ENCODE measurements at regions not wholly inside any gene's neighbourhood (a gene's known extent, or its start where the extent isn't known, plus 50 kb on each side); places are given as distances from the start of the nearest gene placed in this dataset.
"Not testable (repeated sequence)": the region's sequence is repeated elsewhere in the genome, so short reads cannot be mapped to it uniquely, and the experiment has no call there.

DNA sequence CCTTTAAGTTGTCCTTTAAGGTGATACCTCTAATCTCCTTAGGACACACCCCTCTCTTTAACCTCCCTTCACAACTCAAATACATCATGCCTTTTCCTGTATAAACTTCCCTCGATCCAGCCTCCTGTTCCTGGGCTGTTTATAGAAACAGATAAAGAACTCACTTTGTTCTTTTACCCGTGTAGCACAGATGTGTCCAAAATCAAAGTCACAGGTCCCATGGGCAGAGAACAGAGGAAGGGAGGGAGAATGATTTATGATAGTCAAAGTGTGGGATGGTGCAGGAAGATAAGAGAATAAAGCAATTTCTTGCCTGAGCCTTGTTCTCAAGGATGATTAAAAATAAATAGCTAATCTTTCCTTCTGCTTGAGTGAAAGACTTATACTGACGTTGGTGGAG is 50.3 kb upstream of the CABCOCO1 start:
- no peak for DNase-seq (ENCODE audit: low spot score)

DNA sequence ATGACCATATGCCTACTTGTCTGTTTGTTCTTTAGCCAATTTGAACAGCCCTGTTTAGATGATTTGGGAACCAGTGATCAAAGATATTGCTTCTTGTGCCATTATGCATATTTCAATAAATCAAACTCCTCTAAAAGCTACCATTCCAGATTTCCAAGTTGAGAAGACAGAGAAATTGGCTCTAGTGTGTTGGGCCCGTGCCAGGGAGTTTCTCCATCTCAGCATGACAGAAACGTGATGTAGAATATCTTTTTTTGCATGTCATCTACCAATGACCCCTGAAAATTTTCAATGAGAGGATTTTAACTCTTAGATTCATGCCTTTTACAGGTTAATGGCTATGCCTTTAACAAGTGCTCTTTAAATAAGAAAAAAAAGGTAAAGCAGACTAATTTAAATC is 50.7 kb upstream of the CABCOCO1 start:
- DNase-seq (ENCODE audit: low spot score) = no peak

DNA sequence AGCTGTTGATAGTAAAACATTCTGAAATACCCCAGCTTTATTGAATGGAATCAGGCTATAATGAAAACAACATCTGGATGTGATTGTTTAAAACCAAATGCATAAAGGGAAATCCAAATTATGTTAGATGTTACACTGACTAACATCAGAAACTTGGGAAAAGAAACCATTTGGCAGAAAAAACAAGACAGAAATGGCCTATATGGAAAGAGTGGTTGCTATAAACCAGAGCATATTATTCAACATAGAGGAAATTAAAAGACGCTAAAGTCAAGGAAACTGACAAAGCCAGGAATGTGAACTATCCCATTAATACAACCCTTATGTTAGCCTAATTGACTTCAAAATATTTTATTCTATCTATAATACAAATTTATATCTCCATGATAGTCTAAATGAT is 53.0 kb upstream of the CABCOCO1 start:
- DNase-seq (ENCODE audit: low spot score) = no peak

DNA sequence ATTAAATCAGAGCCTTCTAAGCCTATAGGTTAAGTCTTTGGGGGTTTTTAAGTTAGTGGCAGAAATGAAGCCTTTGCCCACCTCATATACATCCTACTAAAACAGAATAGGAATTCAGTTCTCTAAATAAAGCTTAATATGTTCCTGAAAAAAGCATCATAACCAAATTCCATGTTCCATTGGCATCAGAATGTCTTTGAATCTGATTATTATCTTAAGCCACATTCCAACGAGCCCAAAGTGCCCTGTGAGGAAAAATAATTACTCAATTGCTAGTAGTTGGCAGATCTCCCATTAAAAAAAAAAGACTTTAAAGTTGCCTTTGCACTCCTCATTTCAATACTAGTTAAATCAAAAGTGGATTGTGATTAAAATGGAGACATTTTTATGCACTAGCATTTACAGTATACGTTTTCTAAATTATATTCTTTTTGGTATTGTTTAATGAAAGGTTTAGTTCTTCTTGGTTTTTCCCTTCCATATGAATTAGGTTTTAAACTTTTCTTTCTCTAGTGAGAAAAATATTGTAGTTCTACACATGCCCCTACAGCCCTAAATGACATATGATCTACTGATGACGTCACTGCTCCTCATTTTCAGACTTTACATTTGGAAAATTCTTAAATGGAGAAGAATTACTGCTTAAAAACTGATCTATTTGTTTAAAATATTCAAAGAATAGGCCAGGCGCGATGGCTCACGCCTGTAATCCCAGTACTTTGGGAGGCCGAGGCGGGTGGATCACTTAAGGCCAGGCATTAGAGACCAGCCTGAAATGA is 54.3 kb upstream of the CABCOCO1 start:
- DNase-seq (ENCODE audit: low spot score) = no peak

DNA sequence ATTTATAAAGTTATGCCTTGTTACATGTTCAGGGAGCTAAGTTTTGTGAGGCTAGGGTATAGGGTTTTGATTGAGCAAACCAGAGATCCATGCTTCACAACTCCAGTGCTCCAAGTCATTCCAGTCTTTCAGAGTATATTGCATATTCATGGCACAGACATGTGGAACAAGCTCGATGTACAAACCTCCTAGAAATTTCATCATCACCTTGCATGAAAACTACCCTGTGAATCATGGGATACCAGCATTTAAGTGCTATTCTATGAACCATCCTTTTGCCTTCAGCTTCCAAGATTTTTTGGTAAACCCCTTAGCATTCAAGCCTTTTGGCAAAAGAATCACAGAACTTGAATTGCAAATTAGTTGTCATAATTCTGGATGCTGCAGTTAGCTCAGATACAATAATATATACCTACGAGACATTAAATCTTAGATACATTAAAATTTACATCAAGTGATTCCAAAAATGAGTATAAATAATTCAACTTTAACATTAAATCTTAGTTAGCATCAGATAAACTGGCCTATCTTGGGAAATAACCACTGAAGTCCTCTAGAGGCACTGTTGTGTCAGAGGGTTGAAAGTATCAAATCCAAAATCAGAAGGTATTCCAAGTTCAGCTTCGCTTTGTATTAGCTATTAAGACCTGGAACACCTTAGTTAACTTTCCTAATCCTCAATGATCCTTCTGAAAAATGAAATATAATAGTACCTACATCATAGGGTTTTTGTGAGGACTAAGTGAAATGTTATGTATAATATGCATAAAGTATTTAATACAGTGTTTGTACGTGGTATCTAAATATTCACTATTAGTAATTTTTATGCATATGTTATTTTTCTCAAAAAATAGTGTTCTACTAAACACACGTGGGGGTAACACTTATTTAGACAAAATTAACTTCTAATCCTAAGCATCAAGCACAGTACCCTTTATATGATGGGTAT is 55.5 kb upstream of the CABCOCO1 start:
- peak; percentile 45 for DNase-seq (ENCODE audit: low spot score)

DNA sequence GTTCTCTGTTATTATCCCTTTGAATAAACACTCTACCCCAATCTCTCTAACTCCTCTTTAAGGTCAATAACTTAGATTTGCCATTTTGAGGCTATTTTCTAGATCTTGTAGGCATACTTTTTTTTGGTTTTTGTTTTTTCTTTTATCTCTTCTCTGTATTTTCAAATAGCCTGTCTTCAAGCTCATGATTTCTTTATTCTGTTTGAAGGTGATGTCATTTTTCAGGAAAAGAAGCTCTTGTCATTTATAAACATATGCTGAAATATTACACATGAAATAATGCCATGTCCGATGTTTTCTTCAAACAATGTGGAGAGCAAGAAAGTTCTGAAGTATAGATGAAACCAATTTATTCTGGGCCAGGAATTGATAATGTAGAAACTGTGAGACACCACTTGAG is 57.5 kb upstream of the CABCOCO1 start:
- no peak for DNase-seq (ENCODE audit: low spot score)

DNA sequence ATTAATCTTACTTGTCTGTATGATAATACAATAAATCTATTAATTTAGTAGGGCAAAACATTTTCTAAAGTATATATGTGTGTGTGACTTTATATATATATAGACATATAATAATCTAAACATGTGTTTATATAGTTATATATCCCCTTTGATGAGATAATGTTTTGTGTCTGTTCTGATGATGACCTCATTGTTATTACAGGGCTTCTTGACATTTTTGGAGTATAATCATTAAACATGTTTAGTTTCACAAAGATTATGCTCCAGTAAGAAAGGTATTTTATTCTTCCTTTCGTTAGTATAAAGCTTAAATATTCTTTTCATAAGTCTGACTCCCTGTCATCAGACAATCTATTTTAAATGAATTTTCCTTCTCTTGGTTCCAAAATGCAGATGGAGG is 62.3 kb upstream of the CABCOCO1 start:
- no peak for DNase-seq (ENCODE audit: low spot score)

DNA sequence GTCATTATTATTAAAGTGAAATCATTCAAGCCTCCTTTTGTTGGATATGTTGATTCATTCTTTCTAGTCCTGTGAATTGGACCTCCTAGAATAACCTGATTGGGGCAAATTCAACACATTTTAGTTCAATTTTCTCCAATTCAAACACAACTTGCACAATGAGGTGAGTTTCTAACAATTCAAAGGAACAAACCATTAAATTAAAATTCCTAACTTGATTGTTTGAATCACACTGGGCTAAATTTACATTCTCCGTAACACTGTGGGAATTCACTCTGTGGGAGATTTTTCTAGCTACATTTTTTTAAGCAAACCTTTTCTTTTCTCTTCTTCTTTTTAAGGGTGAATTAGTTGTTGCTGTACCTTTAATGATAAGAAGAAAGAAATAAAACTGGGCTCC is 68.3 kb upstream of the CABCOCO1 start:
- no peak for DNase-seq (ENCODE audit: low spot score)

DNA sequence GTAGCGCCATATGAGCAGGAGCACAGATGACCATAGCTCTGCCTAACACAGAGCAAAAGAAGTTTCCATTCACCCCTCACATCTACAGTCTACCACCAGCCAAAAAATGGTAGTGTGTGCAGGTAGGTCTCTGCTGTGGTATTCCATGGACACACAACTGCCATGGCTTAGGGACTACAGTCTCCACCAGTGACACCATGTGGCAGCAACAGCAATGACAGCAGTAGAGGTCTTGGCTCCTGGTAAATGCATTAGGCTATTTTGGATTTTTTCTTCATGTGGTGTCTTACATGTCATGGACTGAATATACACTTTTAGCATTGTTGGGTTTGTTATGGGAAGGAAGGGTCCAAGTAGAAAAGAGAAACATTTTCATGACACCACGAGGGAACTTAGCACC is 70.1 kb upstream of the CABCOCO1 start:
- peak; percentile 60 for DNase-seq (ENCODE audit: low spot score)

DNA sequence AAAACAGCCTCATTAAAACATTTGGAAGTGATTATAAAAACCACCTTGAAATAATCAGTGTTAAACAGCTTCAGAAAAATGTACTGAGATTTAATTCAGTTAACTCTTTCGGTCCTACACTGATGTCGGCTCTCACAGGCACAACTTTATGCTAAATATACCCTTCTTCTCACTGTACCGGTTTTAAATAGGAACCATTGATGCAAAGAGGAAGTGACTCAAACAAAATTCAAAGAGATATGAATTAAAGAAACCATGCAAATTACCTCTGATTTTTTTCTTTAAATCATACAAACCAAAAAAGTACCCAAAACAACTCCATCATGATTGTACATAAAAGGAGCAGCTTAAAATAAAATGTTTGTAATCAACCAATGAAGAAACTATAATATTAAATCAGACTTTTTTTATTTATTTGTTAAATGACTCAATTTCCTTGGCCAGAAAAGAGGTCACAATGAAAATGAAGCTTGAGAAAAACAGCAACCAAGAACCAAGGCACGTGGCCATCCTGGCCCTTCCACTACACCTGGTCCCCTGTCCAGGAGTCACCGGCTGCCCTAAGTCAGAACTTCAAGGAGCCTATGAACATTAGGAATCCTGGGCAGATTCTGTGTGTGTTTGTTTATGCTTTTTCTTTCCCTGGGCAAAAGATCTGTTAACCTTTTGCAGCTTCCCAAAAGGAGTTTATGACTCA is 73.0 kb upstream of the CABCOCO1 start:
- no peak for DNase-seq (ENCODE audit: low spot score)

DNA sequence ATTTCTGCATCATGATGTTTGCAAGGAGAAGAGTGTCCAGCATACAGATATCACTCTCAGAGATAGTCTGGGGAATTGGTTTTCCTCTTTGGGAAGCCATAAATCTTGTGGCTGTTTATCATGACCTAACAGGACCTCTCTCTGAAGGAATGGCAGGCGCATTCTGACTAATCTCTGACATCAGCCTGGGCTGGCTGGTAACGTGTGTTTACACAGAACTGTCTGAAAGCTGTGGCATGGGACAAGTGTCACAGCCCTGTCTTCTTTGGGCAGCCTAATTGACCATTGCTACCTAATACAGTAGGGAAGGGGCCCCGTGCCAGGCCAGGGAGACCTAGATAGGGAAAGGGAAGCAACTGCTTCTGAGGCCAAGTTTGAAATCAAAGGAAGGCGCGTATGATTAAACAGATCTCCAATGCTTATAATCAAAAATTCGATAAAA is 73.9 kb upstream of the CABCOCO1 start:
- no peak for DNase-seq (ENCODE audit: low spot score)

DNA sequence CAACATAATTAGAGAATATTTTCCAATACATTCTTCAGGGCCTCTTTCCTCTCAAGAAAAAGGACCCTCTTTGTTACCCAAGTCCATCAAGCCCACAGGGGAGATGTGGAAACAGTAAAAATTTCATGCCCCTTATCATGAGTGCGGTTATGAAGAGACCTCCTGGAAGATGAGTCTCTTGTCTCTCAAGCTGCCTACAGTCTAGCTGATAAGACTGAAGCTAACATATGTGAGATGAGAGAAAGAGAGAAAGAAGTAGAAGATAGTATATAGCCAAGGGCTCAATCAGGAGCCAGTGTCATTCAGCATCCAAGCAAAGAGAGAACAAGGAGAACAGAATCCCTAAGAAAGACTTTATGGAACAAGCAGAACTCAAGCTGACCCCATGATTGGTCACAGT is 75.9 kb upstream of the CABCOCO1 start:
- no peak for DNase-seq (ENCODE audit: low spot score)

DNA sequence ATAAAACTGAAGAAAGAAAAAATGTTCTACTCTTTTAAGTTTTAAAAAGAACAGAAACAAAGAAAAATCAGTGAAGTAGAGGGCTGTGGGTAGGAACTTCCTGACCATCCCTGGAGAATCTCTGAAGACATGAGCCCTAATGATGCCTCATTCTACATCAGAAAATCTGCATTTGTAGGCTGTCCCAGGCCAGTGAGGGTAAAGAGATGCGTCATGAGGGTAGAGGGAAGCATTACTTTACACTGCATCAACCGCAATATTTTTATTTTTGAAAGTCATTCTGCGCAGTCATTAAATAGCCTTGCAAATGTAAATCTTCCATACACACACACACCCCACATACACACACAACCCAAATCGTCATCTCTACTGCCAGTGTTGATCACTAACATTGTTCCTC is 82.1 kb upstream of the CABCOCO1 start:
- DNase-seq (ENCODE audit: low spot score) = no peak

DNA sequence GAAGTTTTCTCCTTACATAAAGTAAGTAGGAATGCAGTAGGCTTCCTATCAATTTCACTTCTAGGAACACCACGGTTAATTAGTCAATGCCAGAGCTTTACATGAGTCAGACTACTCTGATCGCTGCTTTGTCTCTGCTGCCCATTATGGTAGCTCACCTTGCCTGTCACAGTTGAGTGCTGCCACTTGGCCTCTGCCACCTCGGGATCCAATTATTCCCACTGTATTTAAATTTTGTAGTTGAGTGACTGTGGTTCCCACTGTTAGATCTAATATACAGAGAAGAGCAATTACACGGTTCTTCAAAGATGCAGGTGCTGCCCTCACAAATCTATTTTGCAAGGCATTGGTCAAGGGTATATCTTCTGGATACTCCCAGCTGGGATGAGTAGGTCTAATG is 92.5 kb upstream of the CABCOCO1 start:
- not testable (repeated sequence) for DNase-seq (ENCODE audit: low spot score)

DNA sequence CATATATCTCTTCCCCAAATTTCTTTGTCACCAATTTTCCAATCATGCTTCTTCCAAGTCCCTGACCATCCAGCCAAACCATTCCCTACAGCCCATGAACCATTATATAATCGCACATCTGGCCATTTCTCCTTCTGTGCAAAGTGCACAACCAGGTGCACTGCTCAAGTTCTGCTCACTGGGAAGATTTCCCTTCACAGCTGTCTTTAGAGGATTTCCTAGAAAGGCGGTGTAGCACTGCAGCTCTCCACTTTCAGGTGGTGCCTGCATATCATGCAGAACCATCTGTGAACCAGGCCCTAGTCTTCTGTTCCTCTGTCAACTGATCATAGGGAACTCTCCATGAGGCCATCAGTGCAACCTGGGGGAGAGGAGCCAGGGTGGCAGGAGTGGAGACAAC is 95.0 kb upstream of the CABCOCO1 start:
- DNase-seq (ENCODE audit: low spot score) = no peak

DNA sequence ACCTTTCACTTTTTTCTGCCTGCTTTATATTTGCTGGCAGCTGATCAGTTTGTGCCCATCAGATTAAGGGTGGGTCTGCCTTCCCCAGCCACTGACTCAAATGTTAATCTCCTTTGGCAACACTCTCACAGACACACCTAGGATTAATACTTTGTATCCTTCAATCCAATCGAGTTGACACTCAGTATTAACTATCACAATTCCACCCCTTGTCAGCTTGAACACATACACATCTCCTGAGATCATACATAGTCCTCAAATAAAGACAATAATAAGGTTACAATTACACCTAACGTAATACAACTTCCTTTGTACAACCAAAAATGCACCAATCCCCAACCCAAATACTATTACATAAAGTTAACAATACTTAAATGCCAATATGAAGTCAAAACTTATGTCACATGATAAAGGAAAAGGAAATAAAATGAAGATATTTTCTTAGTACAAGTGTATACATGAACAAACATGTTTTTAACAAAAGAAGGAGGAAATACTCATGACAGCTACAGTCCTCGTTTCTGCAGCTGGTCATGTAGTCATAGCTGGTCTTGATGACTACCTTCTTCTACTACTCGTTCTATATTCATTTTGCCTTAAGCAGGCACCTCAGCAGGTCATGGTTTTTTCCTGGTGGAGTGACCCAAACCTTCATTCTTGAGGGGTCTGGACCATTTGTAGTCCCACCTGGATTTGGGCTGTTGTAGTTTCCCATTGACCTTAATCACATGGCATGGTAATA is 96.7 kb upstream of the CABCOCO1 start:
- DNase-seq (ENCODE audit: low spot score) = no peak

DNA sequence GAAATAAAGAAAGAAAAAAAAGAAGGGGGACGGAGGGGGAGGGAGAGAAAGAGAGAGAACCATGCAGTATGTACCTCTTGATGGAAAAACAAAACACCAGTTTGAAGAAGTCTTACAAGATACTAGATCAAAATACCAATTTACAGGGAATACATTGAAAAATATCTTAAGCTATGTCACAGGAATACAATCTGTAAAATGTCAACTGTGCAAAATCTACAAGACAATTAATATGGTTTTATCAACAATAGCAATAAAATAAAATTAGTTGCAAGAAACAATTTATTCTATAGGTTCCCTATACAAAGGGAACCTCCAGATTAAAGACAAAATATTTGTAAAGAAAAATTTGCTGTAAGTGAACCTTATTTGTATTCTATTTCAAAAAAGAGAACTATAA is 98.3 kb upstream of the CABCOCO1 start:
- no peak for DNase-seq (ENCODE audit: low spot score)

DNA sequence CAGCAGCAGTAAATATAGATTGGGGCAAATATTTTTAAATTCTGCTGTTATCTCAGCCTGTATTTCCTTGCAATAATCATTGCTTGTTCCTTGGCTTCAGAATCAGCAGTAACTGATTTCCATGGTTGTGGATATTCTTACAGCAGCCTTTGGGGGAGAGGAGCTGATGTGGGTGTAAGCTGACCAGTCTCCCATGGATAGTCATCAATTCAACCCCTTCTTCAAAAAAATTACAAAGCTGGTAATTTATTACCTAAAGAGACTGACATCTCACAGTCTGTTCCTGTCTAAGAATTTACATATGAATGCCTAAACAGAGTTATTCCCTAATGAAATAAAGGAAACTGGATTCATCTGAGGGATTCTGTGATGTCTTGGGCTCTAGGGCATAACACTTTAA is 103.1 kb upstream of the CABCOCO1 start:
- no peak for DNase-seq (ENCODE audit: low spot score)

DNA sequence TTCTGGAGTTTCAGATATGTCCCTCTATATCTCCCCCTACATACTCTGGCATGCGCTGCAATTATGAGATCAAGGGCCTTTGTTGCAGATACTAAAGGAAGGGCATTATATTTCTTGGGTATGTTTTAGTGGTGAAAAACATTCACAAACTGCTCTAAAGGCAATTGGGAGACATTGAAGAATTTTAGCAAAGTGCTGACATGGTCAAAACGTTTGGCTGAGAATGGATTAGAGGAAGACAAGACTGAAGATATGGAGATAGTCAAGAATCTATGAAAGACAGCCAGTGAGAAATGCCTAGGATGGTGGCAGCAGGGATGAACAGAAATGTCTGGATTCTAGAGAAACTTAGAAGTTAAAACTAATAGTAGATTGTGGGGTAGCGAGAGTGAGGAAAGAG is 104.5 kb upstream of the CABCOCO1 start:
- DNase-seq (ENCODE audit: low spot score) = no peak

DNA sequence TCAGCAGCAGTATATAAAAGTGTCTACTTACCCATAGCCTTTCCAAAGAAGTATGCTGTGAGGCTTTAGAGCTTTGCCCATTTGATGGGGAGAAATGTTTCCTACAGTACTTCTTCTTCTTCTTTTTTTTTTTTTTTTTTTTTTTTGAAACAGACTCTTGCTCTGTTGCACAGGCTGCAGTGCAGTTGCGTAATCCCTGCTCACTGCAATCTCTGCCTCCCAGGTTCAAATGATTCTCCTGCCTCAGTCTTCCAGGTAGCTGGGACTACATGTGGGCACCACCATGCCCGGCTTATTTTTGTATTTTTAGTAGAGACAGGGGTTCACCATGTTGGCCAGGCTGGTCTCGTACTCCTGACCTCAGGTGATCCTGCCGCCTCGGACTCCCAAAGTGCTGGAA is 101.7 kb upstream of the TMEM26 start:
- DNase-seq (ENCODE audit: low spot score) = no peak

DNA sequence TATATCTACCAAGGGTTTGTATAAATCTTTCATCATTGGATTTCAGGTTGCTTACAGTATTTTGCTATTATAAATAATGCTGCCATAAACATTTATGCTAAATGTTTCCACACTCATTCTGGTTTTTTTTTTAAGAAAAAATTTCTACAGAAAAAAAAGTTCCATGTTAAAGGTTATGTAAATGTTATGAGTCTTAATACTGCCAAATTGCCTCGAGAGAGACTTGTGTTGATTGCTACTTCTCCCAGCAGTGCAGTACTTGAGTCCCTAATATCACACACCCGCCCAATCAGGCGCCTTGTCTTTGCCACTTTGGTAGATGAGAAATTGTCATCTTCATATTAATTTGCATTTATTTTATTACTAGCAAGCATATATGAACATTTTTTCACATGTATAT is 96.7 kb upstream of the TMEM26 start:
- DNase-seq (ENCODE audit: low spot score) = no peak

DNA sequence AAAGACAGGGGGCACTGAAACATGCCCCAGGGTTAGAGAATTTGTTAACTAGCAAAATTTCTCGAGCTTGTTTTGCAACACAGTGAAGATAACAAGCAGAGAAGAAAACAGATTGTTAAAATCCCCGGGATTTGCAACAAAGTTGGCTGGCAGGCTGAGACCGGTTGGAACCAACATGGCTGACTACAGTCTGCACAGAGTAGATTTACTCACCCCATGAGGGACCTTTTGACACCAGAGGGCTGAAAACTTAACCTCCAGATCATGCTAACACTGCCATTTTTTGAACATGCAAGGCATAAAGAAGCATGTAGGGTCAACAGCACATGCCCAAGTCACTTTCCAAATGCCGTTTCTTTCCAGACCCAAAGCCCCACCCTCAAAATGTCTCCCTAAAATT is 95.2 kb upstream of the TMEM26 start:
- no peak for DNase-seq (ENCODE audit: low spot score)

Data from HT-29 (cell line).